ENCODE measurements at regions not wholly inside any gene's neighbourhood (a gene's known extent, or its start where the extent isn't known, plus 50 kb on each side); places are given as distances from the start of the nearest gene placed in this dataset.

DNA sequence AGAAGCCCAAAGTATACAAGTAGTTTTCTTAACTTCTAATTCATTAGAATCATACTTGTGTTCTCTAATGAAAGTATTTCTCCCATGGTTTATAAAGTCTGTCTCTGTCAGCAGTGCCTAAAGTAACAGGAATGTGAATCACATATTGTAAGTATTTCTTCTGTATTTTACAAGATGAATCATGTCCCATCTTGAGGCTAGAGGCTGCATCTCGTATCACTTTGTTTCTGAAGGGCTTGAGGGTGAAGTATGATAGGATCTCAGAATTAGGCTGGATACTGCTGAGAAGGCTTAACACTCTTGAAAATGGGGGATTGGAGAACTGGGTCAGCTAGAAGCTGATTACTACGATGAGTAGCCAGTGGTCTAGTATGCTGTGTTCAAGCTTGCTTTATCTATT, 242.2 kb upstream of the ACTBL2 start:
- DNase-seq = no peak
- H3K4me3 ChIP-seq (ENCODE audit: low read depth, low read length) = no peak overlapping the region
- TF ChIP-seq, protein P1, sequence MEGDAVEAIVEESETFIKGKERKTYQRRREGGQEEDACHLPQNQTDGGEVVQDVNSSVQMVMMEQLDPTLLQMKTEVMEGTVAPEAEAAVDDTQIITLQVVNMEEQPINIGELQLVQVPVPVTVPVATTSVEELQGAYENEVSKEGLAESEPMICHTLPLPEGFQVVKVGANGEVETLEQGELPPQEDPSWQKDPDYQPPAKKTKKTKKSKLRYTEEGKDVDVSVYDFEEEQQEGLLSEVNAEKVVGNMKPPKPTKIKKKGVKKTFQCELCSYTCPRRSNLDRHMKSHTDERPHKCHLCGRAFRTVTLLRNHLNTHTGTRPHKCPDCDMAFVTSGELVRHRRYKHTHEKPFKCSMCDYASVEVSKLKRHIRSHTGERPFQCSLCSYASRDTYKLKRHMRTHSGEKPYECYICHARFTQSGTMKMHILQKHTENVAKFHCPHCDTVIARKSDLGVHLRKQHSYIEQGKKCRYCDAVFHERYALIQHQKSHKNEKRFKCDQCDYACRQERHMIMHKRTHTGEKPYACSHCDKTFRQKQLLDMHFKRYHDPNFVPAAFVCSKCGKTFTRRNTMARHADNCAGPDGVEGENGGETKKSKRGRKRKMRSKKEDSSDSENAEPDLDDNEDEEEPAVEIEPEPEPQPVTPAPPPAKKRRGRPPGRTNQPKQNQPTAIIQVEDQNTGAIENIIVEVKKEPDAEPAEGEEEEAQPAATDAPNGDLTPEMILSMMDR (IDR thresholded peaks at IDR 0.05; ENCODE audit: low read depth, low read length) = no peak

DNA sequence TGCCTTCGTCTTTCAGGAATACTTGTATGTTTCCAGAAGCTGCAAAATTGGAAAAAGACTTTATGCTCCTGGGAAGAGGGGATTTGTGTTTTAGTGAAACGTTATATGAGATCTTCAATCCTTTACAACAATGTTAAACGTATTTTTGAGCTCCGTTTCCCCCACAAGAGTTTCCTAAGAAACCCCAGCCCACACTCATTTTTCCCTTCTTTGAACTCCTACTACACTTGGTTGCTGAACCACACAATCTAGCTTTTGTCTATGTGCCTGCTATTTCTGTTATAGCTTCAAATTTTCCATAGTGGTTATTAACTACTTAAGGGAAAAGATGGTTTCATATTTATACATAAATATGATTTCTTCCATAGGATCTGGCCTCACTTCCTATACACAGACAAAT, 238.6 kb upstream of the ACTBL2 start:
- TF ChIP-seq, protein P1 (IDR thresholded peaks at IDR 0.05; ENCODE audit: low read depth, low read length) = no peak
- Histone ChIP-seq H3K4me3 (ENCODE audit: low read depth, low read length) (no peak overlapping the region), H3K4me1 (no peaks in the 10 kb centered on the region; the same call in 1 of the 2 replicates), H3K9me3 (no peaks in the 10 kb centered on the region), H3K27me3 (no peaks in the 10 kb centered on the region), H3K36me3 (no peaks in the 10 kb centered on the region)
- DNase-seq = no peak

More for the DNA sequence above, 242.2 kb upstream of the ACTBL2 start:
- no peaks in the 10 kb centered on the region for H3K27me3 ChIP-seq
- no peaks in the 10 kb centered on the region for H3K36me3 ChIP-seq
- H3K9me3 ChIP-seq = no peaks in the 10 kb centered on the region
- H3K4me1 ChIP-seq = no peaks in the 10 kb centered on the region; the same call in 1 of the 2 replicates

DNA sequence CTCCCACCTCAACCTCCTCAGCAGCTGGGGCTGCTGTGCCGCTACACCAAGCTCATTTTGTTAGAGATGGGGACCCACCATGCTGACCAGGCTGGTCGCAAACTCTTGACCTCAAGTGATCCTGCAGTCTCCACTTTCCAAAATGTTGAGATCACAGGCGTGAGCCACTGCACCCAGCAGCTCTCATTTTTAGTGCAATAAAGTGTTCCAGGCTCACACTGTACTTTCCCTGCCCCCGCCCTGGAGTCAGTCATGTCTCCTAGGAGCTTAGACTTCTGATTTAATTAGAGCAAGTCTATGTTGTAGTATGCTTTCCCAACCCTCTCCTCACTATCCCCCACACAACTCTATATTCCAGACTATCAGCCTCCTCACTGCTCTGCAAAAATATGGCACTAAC, 238.0 kb upstream of the ACTBL2 start:
- DNase-seq = no peak
- Histone ChIP-seq H3K36me3 (no peaks in the 10 kb centered on the region), H3K27me3 (no peaks in the 10 kb centered on the region), H3K4me3 (ENCODE audit: low read depth, low read length) (no peak overlapping the region), H3K9me3 (no peaks in the 10 kb centered on the region), H3K4me1 (no peaks in the 10 kb centered on the region; the same call in 1 of the 2 replicates)
- TF ChIP-seq, protein P1 (IDR thresholded peaks at IDR 0.05; ENCODE audit: low read depth, low read length) = no peak

DNA sequence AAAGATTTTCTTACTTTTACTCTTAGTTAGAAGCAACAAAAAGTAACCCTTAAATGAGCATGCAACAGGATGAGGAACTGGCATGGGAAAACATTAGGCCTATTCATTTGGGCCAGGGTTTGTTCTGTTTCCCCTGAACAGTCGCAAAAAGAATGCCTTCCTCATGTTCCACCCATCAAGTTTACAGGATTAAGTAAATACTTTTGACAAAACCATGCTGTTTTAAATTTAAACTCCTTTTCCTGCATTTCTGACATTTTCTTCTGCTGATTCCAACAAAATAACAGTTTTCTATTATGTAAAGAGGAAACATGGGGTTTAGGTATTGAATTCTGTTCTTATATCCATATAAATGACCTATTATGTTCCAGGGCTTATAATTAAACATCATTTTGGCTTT, 236.6 kb upstream of the ACTBL2 start:
- no peak for DNase-seq
- TF ChIP-seq, protein P1 (IDR thresholded peaks at IDR 0.05; ENCODE audit: low read depth, low read length) = no peak
- Histone ChIP-seq H3K9me3 (no peaks in the 10 kb centered on the region), H3K4me1 (no peaks in the 10 kb centered on the region), H3K36me3 (no peaks in the 10 kb centered on the region), H3K27me3 (no peaks in the 10 kb centered on the region), H3K4me3 (ENCODE audit: low read depth, low read length) (no peak overlapping the region)

DNA sequence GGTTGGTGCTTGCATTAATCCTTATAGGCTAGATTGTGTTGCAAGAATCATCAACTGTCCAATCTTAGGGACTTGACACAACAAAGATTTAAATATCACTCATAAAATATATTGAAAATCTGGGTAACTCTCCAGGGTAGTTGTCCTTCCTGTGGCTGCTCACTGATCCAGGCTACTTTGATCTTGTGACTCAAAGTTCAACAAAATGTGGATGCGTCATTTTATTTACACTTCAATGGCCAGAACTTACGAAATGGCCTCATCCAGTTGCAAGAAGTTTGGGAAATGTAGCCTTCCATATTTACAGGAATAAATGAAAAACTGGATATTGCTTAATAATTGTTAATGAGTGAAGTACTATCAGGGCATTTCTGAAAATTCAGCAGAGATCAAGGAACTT, 235.5 kb upstream of the ACTBL2 start:
- Histone ChIP-seq H3K27me3 (no peaks in the 10 kb centered on the region), H3K36me3 (no peaks in the 10 kb centered on the region), H3K4me1 (no peaks in the 10 kb centered on the region; the same call in 1 of the 2 replicates), H3K4me3 (ENCODE audit: low read depth, low read length) (no peak overlapping the region), H3K9me3 (no peaks in the 10 kb centered on the region)
- DNase-seq = no peak
- TF ChIP-seq, protein P1 (IDR thresholded peaks at IDR 0.05; ENCODE audit: low read depth, low read length) = no peak

DNA sequence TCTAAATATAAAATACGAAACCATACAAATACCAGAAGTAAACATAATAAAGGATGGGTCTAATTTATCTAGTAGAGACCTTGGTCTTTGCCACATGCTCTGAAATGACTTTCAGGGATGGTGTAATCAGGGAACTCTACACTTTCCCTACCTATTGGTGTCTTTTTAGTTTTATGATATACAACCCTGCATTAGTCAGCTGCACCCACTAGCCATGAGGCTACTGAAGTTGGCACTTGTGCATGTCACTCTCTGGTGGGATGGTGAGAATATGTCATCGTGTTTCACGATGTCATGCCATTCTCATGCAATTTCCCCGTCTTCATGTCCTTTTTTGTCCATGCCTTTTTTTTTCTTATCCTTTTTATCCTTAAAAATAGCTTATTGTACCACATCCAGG, 234.9 kb upstream of the ACTBL2 start:
- Histone ChIP-seq H3K27me3 (no peaks in the 10 kb centered on the region), H3K9me3 (no peaks in the 10 kb centered on the region), H3K4me3 (ENCODE audit: low read depth, low read length) (no peak overlapping the region), H3K4me1 (peaks cover 5% of the 10 kb centered on the region), H3K36me3 (no peaks in the 10 kb centered on the region)
- TF ChIP-seq, protein P1 (IDR thresholded peaks at IDR 0.05; ENCODE audit: low read depth, low read length) = no peak
- DNase-seq = no peak
